Calu3 (cell line): ENCODE measurements at regions not wholly inside any gene's neighbourhood (a gene's known extent, or its start where the extent isn't known, plus 50 kb on each side); places are given as distances from the start of the nearest gene placed in this dataset.

Experiments used
- BruUV-seq: library from RNA; stranded (reverse); fragments of 400-500 nt; replicated peaks from 2 replicates; lab custom pipeline; 2021; lab: Mats Ljungman, UMichigan
- CTCF ChIA-PET: fragments of 300-600 bp; sonication (Branson Sonifier 250); formaldehyde crosslinking; loops from one replicate; lab custom pipeline; 2022; ENCODE audit warnings: antibody characterized with exemption; lab: Charles Lee
- DNase-seq: peaks from one replicate; pipeline ENCODE4 v3.0.0; 2022
- H3K27ac Mint-ChIP-seq: one replicate; pipeline ENCODE4 v1.8.0; 2022; ENCODE audit warnings: mixed read lengths; ENCODE audit not compliant: unreplicated experiment
- H3K27me3 Mint-ChIP-seq: one replicate; pipeline ENCODE4 v1.8.0; 2022; ENCODE audit warnings: mixed read lengths; ENCODE audit not compliant: unreplicated experiment
- H3K36me3 Mint-ChIP-seq: one replicate; pipeline ENCODE4 v1.8.0; 2022; ENCODE audit warnings: mild to moderate bottlenecking, moderate library complexity, mixed read lengths; ENCODE audit not compliant: insufficient read depth, unreplicated experiment
- H3K4me1 Mint-ChIP-seq: one replicate; pipeline ENCODE4 v1.8.0; 2022; ENCODE audit warnings: mild to moderate bottlenecking, low read depth, mixed read lengths; ENCODE audit not compliant: unreplicated experiment
- H3K4me3 Mint-ChIP-seq: one replicate; pipeline ENCODE4 v1.8.0; 2022; ENCODE audit warnings: mild to moderate bottlenecking, low read depth, moderate library complexity, mixed read lengths; ENCODE audit not compliant: unreplicated experiment
- H3K9me3 Mint-ChIP-seq: one replicate; pipeline ENCODE4 v1.8.0; 2022; ENCODE audit warnings: low read depth, mixed read lengths; ENCODE audit not compliant: unreplicated experiment
- CTCF ChIP-seq: fragments of 200-600 bp; IDR thresholded peaks from one replicate; pipeline ENCODE4 v1.8.0; 2022; ENCODE audit warnings: antibody characterized with exemption; ENCODE audit not compliant: unreplicated experiment
- intact Hi-C: fragments of 100-400 bp; cut with micrococcal nuclease; formaldehyde crosslinking; loops from one replicate; pipeline ENCODE4 v1.10.0; 2022; ENCODE audit not compliant: unreplicated experiment

- intact Hi-C loops: no loop called here
- peaks cover 5% of the 10 kb centered on the region for H3K27me3 Mint-ChIP-seq
- no peak overlapping the region for H3K4me3 Mint-ChIP-seq
- H3K4me1 Mint-ChIP-seq: no peaks in the 10 kb centered on the region
- no peaks in the 10 kb centered on the region for H3K9me3 Mint-ChIP-seq
- BruUV-seq: no TSS peak
- H3K27ac Mint-ChIP-seq: no peak overlapping the region
- no peak for DNase-seq
- H3K36me3 Mint-ChIP-seq: no peaks in the 10 kb centered on the region
- CTCF ChIA-PET: interaction anchor here (0.6 kb wide), 1 partner anchor 696 kb away, joined by 10 read pairs; no protein-coding TSS in a partner anchor
- TF ChIP-seq CTCF: no peak
Observed at GRCh38 chr6:135109761-135110160, 55.1 kb upstream of the HBS1L start.

- intact Hi-C loops: no loop called here
- CTCF ChIA-PET: no interaction called here
- H3K27me3 Mint-ChIP-seq: peaks cover 9% of the 10 kb centered on the region
- no peak for TF ChIP-seq CTCF
- H3K4me1 Mint-ChIP-seq: no peaks in the 10 kb centered on the region
- BruUV-seq: no TSS peak
- H3K36me3 Mint-ChIP-seq: no peaks in the 10 kb centered on the region
- DNase-seq: no peak
- no peaks in the 10 kb centered on the region for H3K9me3 Mint-ChIP-seq
- no peak overlapping the region for H3K4me3 Mint-ChIP-seq
- H3K27ac Mint-ChIP-seq: no peak overlapping the region
Observed at GRCh38 chr6:135108692-135109091, 54.1 kb upstream of the HBS1L start.

GRCh38 chr6:135106611-135107010 is 52.0 kb upstream of the HBS1L start:
- no peak for DNase-seq
- H3K9me3 Mint-ChIP-seq: no peaks in the 10 kb centered on the region
- no peaks in the 10 kb centered on the region for H3K4me1 Mint-ChIP-seq
- CTCF ChIA-PET: no interaction called here
- no peaks in the 10 kb centered on the region for H3K36me3 Mint-ChIP-seq
- no TSS peak for BruUV-seq
- intact Hi-C loops: no loop called here
- no peak overlapping the region for H3K27ac Mint-ChIP-seq
- no peak for TF ChIP-seq CTCF
- peaks cover 9% of the 10 kb centered on the region for H3K27me3 Mint-ChIP-seq
- H3K4me3 Mint-ChIP-seq: no peak overlapping the region

GRCh38 chr6:135105710-135106109 is 51.1 kb upstream of the HBS1L start:
- no peak for TF ChIP-seq CTCF
- Mint-ChIP-seq H3K9me3 (no peaks in the 10 kb centered on the region), H3K27me3 (peaks cover 9% of the 10 kb centered on the region), H3K4me3 (no peak overlapping the region), H3K4me1 (no peaks in the 10 kb centered on the region), H3K36me3 (no peaks in the 10 kb centered on the region), H3K27ac (no peak overlapping the region)
- intact Hi-C loops: no loop called here
- CTCF ChIA-PET: interaction anchor here (0.7 kb wide), 1 partner anchor 272 kb away, joined by 4 read pairs; no protein-coding TSS in a partner anchor
- no TSS peak for BruUV-seq
- no peak for DNase-seq
